GM12892 (cell line): ENCODE measurements at regions not wholly inside any gene's neighbourhood (a gene's known extent, or its start where the extent isn't known, plus 50 kb on each side); places are given as distances from the start of the nearest gene placed in this dataset.

Source experiments
- POLR2A ChIP-seq: IDR thresholded peaks from 2 replicates; pipeline ENCODE4 v1.6.1; 2011; ENCODE audit warnings: low read depth, low read length, control low read depth
- POLR2AphosphoS5 ChIP-seq: IDR thresholded peaks from 2 replicates; pipeline ENCODE4 v1.6.1; 2011; ENCODE audit warnings: low read depth, low read length, control low read depth
- TAF1 ChIP-seq: IDR thresholded peaks from 2 replicates; pipeline ENCODE4 v1.6.1; 2011; ENCODE audit warnings: low read depth, mild to moderate bottlenecking, control low read depth, low read length, borderline replicate concordance

DNA sequence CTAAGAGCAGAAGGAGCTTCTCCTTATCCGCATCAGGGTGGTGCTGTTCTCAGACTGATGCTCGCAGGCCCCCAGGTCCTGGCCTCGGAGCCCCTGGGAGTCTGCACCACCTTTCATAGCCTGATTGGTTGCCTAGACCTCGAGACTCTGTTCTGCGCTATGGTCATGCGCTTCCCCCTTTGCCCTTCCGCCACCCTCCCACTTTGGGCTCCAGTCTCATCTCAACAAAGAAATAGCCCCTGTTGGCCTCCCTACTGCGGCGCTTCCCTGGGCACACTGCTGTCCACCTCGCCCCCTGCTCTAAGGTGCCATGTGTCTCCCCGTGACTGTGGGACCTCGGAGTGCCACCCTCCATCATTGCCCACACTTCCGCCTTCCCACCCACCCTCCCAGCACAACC lies 102.9 kb upstream of the TWIST2 start:
- TF ChIP-seq POLR2AphosphoS5 (no peak), POLR2A (no peak), TAF1 (no peak)
